Stomach (tissue), 4 donors: ENCODE measurements at regions not wholly inside any gene's neighbourhood (a gene's known extent, or its start where the extent isn't known, plus 50 kb on each side); places are given as distances from the start of the nearest gene placed in this dataset.

Experiments
- CTCF ChIP-seq, 7 experiments: fragments of 450-650 bp in 4 of 7; fragments of 200-600 bp in 3 of 7; sonication (generic) in 3 of 7; IDR thresholded peaks; one replicate each; pipeline ENCODE4 v1.5.1; 2016 to 2019; ENCODE audit warnings: antibody characterized with exemption in 7 of 7, control low read depth in 2 of 7, mild to moderate bottlenecking in 1 of 7
- EP300 ChIP-seq: sonication (generic); formaldehyde crosslinking; IDR thresholded peaks from one replicate; pipeline ENCODE4 v1.6.1; 2017; ENCODE audit warnings: antibody characterized with exemption
- POLR2A ChIP-seq, 4 donors: fragments of 450-650 bp; IDR thresholded peaks; one replicate each; pipeline ENCODE4 v1.6.1; 2016; ENCODE audit warnings: antibody characterized with exemption in 4 of 4, control low read depth in 2 of 4, mild to moderate bottlenecking in 1 of 4, moderate library complexity in 1 of 4
- POLR2AphosphoS5 ChIP-seq, 3 donors: sonication (generic); formaldehyde crosslinking; IDR thresholded peaks; one replicate each; pipeline ENCODE4 v1.6.1; 2016; ENCODE audit warnings: antibody characterized with exemption in 3 of 3

- TF ChIP-seq CTCF (IDR thresholded peaks at IDR 0.05), result no peak
- no peak for TF ChIP-seq POLR2AphosphoS5 (IDR thresholded peaks at IDR 0.05)
- no peak for TF ChIP-seq POLR2A (IDR thresholded peaks at IDR 0.05)
- TF ChIP-seq EP300, result no peak
These were observed 51.0 kb downstream of the FHIP2A start for GRCh38 chr10:114872519-114873087.
